ENCODE measurements at regions not wholly inside any gene's neighbourhood (a gene's known extent, or its start where the extent isn't known, plus 50 kb on each side); places are given as distances from the start of the nearest gene placed in this dataset.

- Histone ChIP-seq H4K91ac (ENCODE audit: insufficient read length, low read depth, low read length) (no peak overlapping the region), H3K23ac (ENCODE audit: insufficient read length, low read depth, low read length) (no peak overlapping the region)
- no CpG with 5 or more reads among the region's 7 CpGs for WGBS (ENCODE audit: extremely low coverage, insufficient read length, low lambda C conversion rate)
Measured at GRCh38 chr14:57051633-57052032, 217.1 kb downstream of the EXOC5 start.

More at GRCh38 chr14:57051633-57052032, 217.1 kb downstream of the EXOC5 start:
- Histone ChIP-seq H4K20me1 (ENCODE audit: control insufficient read depth, insufficient read depth, insufficient read length) (no peaks in the 10 kb centered on the region), H3K14ac (ENCODE audit: insufficient read depth, low read length) (no peak overlapping the region), H3K79me1 (ENCODE audit: insufficient read depth, low read depth, low read length, poor library complexity, severe bottlenecking) (no peaks in the 10 kb centered on the region), H4K8ac (replicated peaks; ENCODE audit: insufficient read length, low read depth, low read length) (no peak overlapping the region), H2BK20ac (ENCODE audit: low read depth, low read length, poor library complexity, severe bottlenecking) (no peak overlapping the region), H2AFZ (ENCODE audit: low read length) (no peak overlapping the region), H3K79me2 (ENCODE audit: insufficient read depth, low read length) (no peaks in the 10 kb centered on the region), H3K9me3 (ENCODE audit: control insufficient read depth, low read depth, low read length) (no peaks in the 10 kb centered on the region), H3K4ac (ENCODE audit: low read depth, low read length) (no peak overlapping the region), H3K4me2 (ENCODE audit: insufficient read depth, insufficient read length, low read length) (no peak overlapping the region), H3K27ac (ENCODE audit: insufficient read length, low read depth, low read length) (no peak overlapping the region), H2BK120ac (ENCODE audit: low read depth, low read length, poor library complexity, severe bottlenecking) (no peak overlapping the region), H3K27me3 (ENCODE audit: insufficient read depth, low read length) (no peaks in the 10 kb centered on the region), H3T11ph (ENCODE audit: low read length) (no peak overlapping the region), H3K56ac (ENCODE audit: insufficient read length, low read depth, low read length) (no peak overlapping the region), H4K5ac (ENCODE audit: insufficient read length, low read depth, low read length) (no peak overlapping the region), H2AK5ac (ENCODE audit: insufficient read length, low read length) (no peak overlapping the region), H3K9ac (ENCODE audit: extremely low read depth, insufficient read length, low read length) (no peak overlapping the region), H3K18ac (ENCODE audit: insufficient read length, low read depth, low read length) (no peak overlapping the region), H3K23me2 (ENCODE audit: insufficient read length, low read depth, low read length, poor library complexity, severe bottlenecking) (no peaks in the 10 kb centered on the region), H2BK12ac (ENCODE audit: insufficient read length, low read depth, low read length) (no peak overlapping the region), H3K4me1 (ENCODE audit: insufficient read depth, low read length) (no peaks in the 10 kb centered on the region), H2BK15ac (ENCODE audit: low read depth, low read length) (no peak overlapping the region), H2BK5ac (ENCODE audit: insufficient read length, low read length) (no peak overlapping the region)
- no peak overlapping the region for H3K4me3 Mint-ChIP-seq
- peaks cover 22 to 28% of the 10 kb centered on the region in 2 experiments for H3K4me1 Mint-ChIP-seq
- peak; percentile 54 for DNase-seq
- no peaks in the 10 kb centered on the region; a peak in 1 of 5 replicates for H3K9me3 Mint-ChIP-seq
- peak; percentile 70 for TF ChIP-seq CTCF (conservative IDR thresholded peaks at IDR 0.05)
- no peak overlapping the region; a peak in 2 of 7 replicates for H3K27ac Mint-ChIP-seq
- peaks cover 11% of the 10 kb centered on the region for H3K27me3 Mint-ChIP-seq (ENCODE audit: low read depth)
- H3K36me3 Mint-ChIP-seq (ENCODE audit: insufficient read depth in 1 of 3, low read depth in 3 of 3) = peaks cover 0 to 4% (median 3%) of the 10 kb centered on the region in 3 experiments; a peak in 5 of 7 replicates

Measured in H9 (cell line).